GM12891 (cell line): ENCODE measurements at regions not wholly inside any gene's neighbourhood (a gene's known extent, or its start where the extent isn't known, plus 50 kb on each side); places are given as distances from the start of the nearest gene placed in this dataset.

Experiments
- PAX5 ChIP-seq: IDR thresholded peaks from 2 replicates; pipeline ENCODE4 v1.6.1; 2011; ENCODE audit warnings: low read length, moderate library complexity, mild to moderate bottlenecking; ENCODE audit not compliant: insufficient read depth, severe bottlenecking
- POLR2A ChIP-seq: IDR thresholded peaks from 2 replicates; pipeline ENCODE4 v1.6.1; 2011; ENCODE audit warnings: low read depth, low read length, control low read depth
- POU2F2 ChIP-seq: IDR thresholded peaks from 2 replicates; pipeline ENCODE4 v1.6.1; 2011; ENCODE audit warnings: low read depth, mild to moderate bottlenecking, control low read depth, low read length, moderate library complexity

DNA sequence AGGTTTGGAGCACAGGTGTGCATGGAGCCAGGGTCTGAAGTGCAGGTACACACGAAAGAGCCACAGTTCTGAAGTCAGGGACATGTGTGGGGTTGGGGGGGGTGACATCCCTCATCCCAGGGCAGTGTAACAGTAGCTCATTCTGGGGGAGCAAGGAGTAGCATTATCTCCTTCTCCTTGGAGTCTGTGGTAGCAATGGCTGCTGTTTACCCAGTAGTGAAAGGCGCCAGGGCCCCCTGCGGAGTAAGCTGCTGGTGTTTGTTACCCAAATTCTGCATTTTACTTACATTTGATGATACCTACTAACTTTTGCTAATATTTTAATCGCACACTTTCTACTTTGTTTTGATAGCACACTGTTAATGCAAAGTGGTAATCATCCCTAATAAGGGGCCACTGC is 665.5 kb downstream of the GATA3 start:
- no peak for TF ChIP-seq POLR2A
- TF ChIP-seq PAX5 = no peak
- no peak for TF ChIP-seq POU2F2
